Smooth muscle cell (in vitro differentiated cells): ENCODE measurements at regions not wholly inside any gene's neighbourhood (a gene's known extent, or its start where the extent isn't known, plus 50 kb on each side); places are given as distances from the start of the nearest gene placed in this dataset.

Experiments
- DNase-seq: peaks from one replicate; lab custom pipeline; 2025; ENCODE audit not compliant: unreplicated experiment; lab: John Stamatoyannopoulos, UW
- H2AFZ ChIP-seq: fragments of 200-600 bp; sonication (generic); 2 replicates; pipeline ENCODE4 v1.6.0; 2016; ENCODE audit warnings: antibody characterized with exemption, low read depth, mild to moderate bottlenecking
- H3F3A ChIP-seq: fragments of 200-600 bp; sonication (generic); 2 replicates; pipeline ENCODE4 v1.6.0; 2017; ENCODE audit warnings: antibody characterized with exemption, low read depth
- H3K27ac ChIP-seq: fragments of 200-600 bp; sonication (generic); 2 replicates; pipeline ENCODE4 v1.5.1; 2016; ENCODE audit warnings: low read depth, mild to moderate bottlenecking
- H3K27me3 ChIP-seq: fragments of 200-600 bp; sonication (generic); 2 replicates; pipeline ENCODE4 v1.6.1; 2016; ENCODE audit warnings: low read depth, mild to moderate bottlenecking
- H3K36me3 ChIP-seq: fragments of 200-600 bp; sonication (generic); 2 replicates; pipeline ENCODE4 v1.5.1; 2016; ENCODE audit warnings: low read depth
- H3K4me1 ChIP-seq: fragments of 200-600 bp; sonication (generic); 2 replicates; pipeline ENCODE4 v1.5.1; 2016; ENCODE audit warnings: low read depth
- H3K4me2 ChIP-seq: fragments of 200-600 bp; sonication (generic); 2 replicates; pipeline ENCODE4 v1.6.0; 2016; ENCODE audit warnings: mild to moderate bottlenecking
- H3K4me3 ChIP-seq: fragments of 200-600 bp; sonication (generic); 2 replicates; pipeline ENCODE4 v1.5.1; 2016; ENCODE audit warnings: mild to moderate bottlenecking
- H3K79me2 ChIP-seq: fragments of 200-600 bp; sonication (generic); 2 replicates; pipeline ENCODE4 v1.6.0; 2016; ENCODE audit warnings: low read depth, mild to moderate bottlenecking
- H3K9ac ChIP-seq: fragments of 200-600 bp; sonication (generic); 2 replicates; pipeline ENCODE4 v1.6.0; 2016; ENCODE audit warnings: low read depth
- H3K9me3 ChIP-seq: fragments of 200-600 bp; sonication (generic); replicated peaks from 2 replicates; pipeline ENCODE4 v1.5.1; 2016; ENCODE audit warnings: low read depth
- H4K20me1 ChIP-seq: fragments of 200-600 bp; sonication (generic); 2 replicates; pipeline ENCODE4 v1.6.0; 2016; ENCODE audit warnings: low read depth
- WGBS: methylation state at CpG from one replicate; pipeline ENCODE4 v1.1.7; 2016; ENCODE audit warnings: low lambda C conversion rate; 5-methylcytosine and 5-hydroxymethylcytosine counted together
- TF ChIP-seq, protein P1 (sequence below): fragments of 200-600 bp; sonication (generic); IDR thresholded peaks from 2 replicates; pipeline ENCODE4 v1.5.1; 2017; ENCODE audit warnings: borderline replicate concordance, mild to moderate bottlenecking, antibody characterized with exemption; ENCODE audit not compliant: insufficient read depth, poor library complexity, severe bottlenecking

DNA sequence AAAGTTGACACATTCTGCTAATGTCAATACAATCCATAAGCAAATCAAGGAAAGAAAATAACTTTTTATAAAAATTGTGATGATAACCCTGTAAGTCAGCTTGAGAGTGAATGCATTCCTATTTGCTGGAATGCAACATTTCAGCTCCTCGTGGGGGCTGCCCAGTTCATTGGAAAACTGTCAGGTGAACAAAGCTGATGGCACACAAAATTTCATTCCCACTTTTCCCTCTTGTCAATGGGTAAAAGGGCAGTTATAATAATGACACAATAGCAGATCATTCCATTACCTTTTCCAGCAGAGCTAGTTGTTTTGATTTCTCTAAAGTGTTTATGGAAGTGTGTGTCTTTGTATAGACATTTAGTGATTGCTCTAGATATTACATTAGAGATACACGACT is 1124.6 kb upstream of the MAP3K7 start:
- DNase-seq: no peak
- no peaks in the 10 kb centered on the region for H3F3A ChIP-seq
- H3K27me3 ChIP-seq: no peaks in the 10 kb centered on the region
- no peaks in the 10 kb centered on the region for H3K79me2 ChIP-seq
- WGBS: 78% methylated on average over 2 of the region's 2 CpGs
- H3K9me3 ChIP-seq: no peaks in the 10 kb centered on the region
- no peaks in the 10 kb centered on the region for H3K36me3 ChIP-seq
- TF ChIP-seq, protein P1, sequence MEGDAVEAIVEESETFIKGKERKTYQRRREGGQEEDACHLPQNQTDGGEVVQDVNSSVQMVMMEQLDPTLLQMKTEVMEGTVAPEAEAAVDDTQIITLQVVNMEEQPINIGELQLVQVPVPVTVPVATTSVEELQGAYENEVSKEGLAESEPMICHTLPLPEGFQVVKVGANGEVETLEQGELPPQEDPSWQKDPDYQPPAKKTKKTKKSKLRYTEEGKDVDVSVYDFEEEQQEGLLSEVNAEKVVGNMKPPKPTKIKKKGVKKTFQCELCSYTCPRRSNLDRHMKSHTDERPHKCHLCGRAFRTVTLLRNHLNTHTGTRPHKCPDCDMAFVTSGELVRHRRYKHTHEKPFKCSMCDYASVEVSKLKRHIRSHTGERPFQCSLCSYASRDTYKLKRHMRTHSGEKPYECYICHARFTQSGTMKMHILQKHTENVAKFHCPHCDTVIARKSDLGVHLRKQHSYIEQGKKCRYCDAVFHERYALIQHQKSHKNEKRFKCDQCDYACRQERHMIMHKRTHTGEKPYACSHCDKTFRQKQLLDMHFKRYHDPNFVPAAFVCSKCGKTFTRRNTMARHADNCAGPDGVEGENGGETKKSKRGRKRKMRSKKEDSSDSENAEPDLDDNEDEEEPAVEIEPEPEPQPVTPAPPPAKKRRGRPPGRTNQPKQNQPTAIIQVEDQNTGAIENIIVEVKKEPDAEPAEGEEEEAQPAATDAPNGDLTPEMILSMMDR: no peak
- H3K27ac ChIP-seq: no peak overlapping the region
- H4K20me1 ChIP-seq: no peaks in the 10 kb centered on the region
- no peaks in the 10 kb centered on the region for H3K4me1 ChIP-seq
- H3K9ac ChIP-seq: no peak overlapping the region
- H3K4me2 ChIP-seq: no peak overlapping the region
- no peak overlapping the region for H3K4me3 ChIP-seq
- H2AFZ ChIP-seq: no peak overlapping the region

DNA sequence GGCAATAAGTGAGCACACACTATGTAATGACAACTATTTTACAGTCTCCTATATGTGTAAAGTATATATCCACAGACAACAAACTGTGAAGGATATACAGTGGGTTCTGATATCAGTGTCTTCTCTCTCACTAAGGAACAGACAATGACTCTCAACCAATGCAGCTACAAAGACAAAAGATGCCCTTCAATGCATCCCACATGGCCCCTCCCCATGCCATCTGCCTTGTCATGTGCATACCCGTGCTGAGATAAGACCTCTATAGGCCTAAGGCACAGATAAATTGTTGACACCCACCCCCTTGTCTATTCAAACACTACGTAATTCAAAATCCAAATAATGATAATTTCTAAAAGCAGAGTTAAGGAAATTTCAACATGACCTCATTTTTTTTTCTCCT is 1123.5 kb upstream of the MAP3K7 start:
- no peaks in the 10 kb centered on the region for H4K20me1 ChIP-seq
- no peak overlapping the region for H3K4me2 ChIP-seq
- H3K4me1 ChIP-seq: no peaks in the 10 kb centered on the region
- no peak for DNase-seq
- H3K27ac ChIP-seq: no peak overlapping the region
- 79% methylated on average over 2 of the region's 2 CpGs for WGBS
- no peak overlapping the region for H2AFZ ChIP-seq
- H3F3A ChIP-seq: no peaks in the 10 kb centered on the region
- H3K36me3 ChIP-seq: no peaks in the 10 kb centered on the region
- no peak overlapping the region for H3K4me3 ChIP-seq
- H3K9ac ChIP-seq: no peak overlapping the region
- H3K27me3 ChIP-seq: no peaks in the 10 kb centered on the region
- no peaks in the 10 kb centered on the region for H3K9me3 ChIP-seq
- H3K79me2 ChIP-seq: no peaks in the 10 kb centered on the region
- TF ChIP-seq, protein P1: no peak

DNA sequence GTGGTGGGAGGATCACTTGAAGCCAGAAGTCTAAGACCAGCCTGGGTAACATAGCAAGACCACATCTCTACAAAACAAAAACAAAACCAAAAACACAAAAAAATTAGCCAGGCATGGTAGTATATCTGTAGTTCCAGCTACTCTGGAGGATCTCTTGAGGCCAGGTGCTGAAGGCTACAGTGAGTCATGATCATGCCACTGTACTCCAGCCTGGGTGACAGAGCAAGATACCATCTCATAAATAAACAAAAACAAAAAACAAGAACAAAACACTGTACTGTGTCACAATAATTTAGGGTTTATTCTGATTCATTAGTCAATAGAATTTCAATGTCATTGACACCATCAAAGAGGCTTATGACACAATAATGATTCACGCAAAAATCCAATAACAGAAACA is 1121.7 kb upstream of the MAP3K7 start:
- Histone ChIP-seq H4K20me1 (no peaks in the 10 kb centered on the region), H3K9me3 (no peaks in the 10 kb centered on the region), H2AFZ (no peak overlapping the region), H3K36me3 (no peaks in the 10 kb centered on the region), H3K4me1 (no peaks in the 10 kb centered on the region), H3K9ac (no peak overlapping the region), H3K27me3 (no peaks in the 10 kb centered on the region), H3K79me2 (no peaks in the 10 kb centered on the region), H3F3A (no peaks in the 10 kb centered on the region), H3K4me2 (no peak overlapping the region), H3K4me3 (no peak overlapping the region), H3K27ac (no peak overlapping the region)
- TF ChIP-seq, protein P1: no peak
- no peak for DNase-seq
- 100% methylated on average over 1 of the region's 1 CpG for whole genome bisulfite sequencing

DNA sequence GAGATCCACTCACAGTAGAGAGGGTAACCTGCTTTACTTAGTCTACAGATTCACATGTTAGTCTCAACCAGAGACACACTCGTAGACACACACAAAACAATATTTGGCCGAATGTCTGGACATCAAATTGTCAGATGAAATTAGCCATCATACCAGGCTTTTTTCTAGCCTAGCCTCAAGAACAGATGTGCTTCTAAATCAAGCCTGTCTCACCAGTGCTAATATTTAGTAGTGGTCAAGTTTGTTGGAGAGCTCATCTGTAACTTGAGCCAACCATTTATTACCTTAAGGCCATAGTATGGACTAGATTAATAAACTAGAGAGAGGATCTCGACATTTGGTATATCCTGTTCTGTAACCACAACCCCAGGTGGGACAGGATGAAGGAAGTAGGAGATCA is 1118.8 kb upstream of the MAP3K7 start:
- no peaks in the 10 kb centered on the region for H3K4me1 ChIP-seq
- H4K20me1 ChIP-seq: no peaks in the 10 kb centered on the region
- H3K27ac ChIP-seq: no peak overlapping the region
- TF ChIP-seq, protein P1: no peak
- H2AFZ ChIP-seq: no peak overlapping the region
- no peaks in the 10 kb centered on the region for H3K9me3 ChIP-seq
- no peaks in the 10 kb centered on the region for H3K36me3 ChIP-seq
- 92% methylated on average over 3 of the region's 3 CpGs for WGBS
- H3K27me3 ChIP-seq: no peaks in the 10 kb centered on the region
- H3K9ac ChIP-seq: no peak overlapping the region
- H3F3A ChIP-seq: no peaks in the 10 kb centered on the region
- H3K79me2 ChIP-seq: no peaks in the 10 kb centered on the region
- no peak for DNase-seq
- no peak overlapping the region for H3K4me2 ChIP-seq
- no peak overlapping the region for H3K4me3 ChIP-seq
